Liver (tissue), 8 donors: ENCODE measurements at regions not wholly inside any gene's neighbourhood (a gene's known extent, or its start where the extent isn't known, plus 50 kb on each side); places are given as distances from the start of the nearest gene placed in this dataset.

Source experiments
- DNase-seq: peaks from one replicate; pipeline ENCODE4 v3.0.0-alpha.2; 2017; ENCODE audit warnings: low spot score
- H3K27ac ChIP-seq, 2 donors: one replicate each; pipeline ENCODE4 v1.7.0; 2013; ENCODE audit warnings: inconsistent platforms in 2 of 2, low read length in 2 of 2, control low read depth in 1 of 2, low read depth in 1 of 2, mild to moderate bottlenecking in 1 of 2
- H3K27me3 ChIP-seq, 4 donors: one replicate each; pipeline versions ENCODE4 v1.6.1 to v1.7.0; 2013; ENCODE audit warnings: low read length in 3 of 4, inconsistent platforms in 1 of 4, mild to moderate bottlenecking in 1 of 4, moderate library complexity in 1 of 4; ENCODE audit not compliant: control insufficient read depth in 4 of 4, insufficient read depth in 4 of 4
- H3K36me3 ChIP-seq, 4 donors: one replicate each; pipeline versions ENCODE4 v1.6.1 to v1.7.0; 2013; ENCODE audit warnings: low read length in 3 of 4, mild to moderate bottlenecking in 3 of 4, low read depth in 1 of 4, moderate library complexity in 1 of 4; ENCODE audit not compliant: control insufficient read depth in 4 of 4, insufficient read depth in 3 of 4
- H3K4me1 ChIP-seq, 4 donors: one replicate each; pipeline versions ENCODE4 v1.6.1 to v1.7.0; 2013; ENCODE audit warnings: low read length in 3 of 4, mild to moderate bottlenecking in 3 of 4, moderate library complexity in 1 of 4; ENCODE audit not compliant: control insufficient read depth in 4 of 4, insufficient read depth in 4 of 4
- H3K4me3 ChIP-seq, 3 donors: one replicate each; pipeline versions ENCODE4 v1.6.1 to v1.7.0; 2013; ENCODE audit warnings: low read length in 3 of 3, control low read depth in 1 of 3, low read depth in 1 of 3, mild to moderate bottlenecking in 1 of 3
- H3K9ac ChIP-seq, 2 donors: one replicate each; pipeline ENCODE4 v1.7.0; 2013; ENCODE audit warnings: low read length in 2 of 2, mild to moderate bottlenecking in 2 of 2, moderate library complexity in 2 of 2, control low read depth in 1 of 2, low read depth in 1 of 2
- H3K9me3 ChIP-seq, 4 donors: one replicate each; pipeline versions ENCODE4 v1.6.1 to v1.7.0; 2013; ENCODE audit warnings: low read length in 3 of 4; ENCODE audit not compliant: control insufficient read depth in 4 of 4
- EGR1 ChIP-seq, 2 donors: IDR thresholded peaks; 2 replicates each; pipeline ENCODE4 v1.6.1; 2016 to 2018; ENCODE audit warnings: antibody characterized with exemption in 2 of 2, low read depth in 2 of 2
- FOXA1 ChIP-seq: IDR thresholded peaks from 2 replicates; pipeline ENCODE4 v1.6.1; 2016; ENCODE audit warnings: antibody characterized with exemption
- FOXA2 ChIP-seq: IDR thresholded peaks from 2 replicates; pipeline ENCODE4 v1.6.1; 2016; ENCODE audit warnings: antibody characterized with exemption
- GABPA ChIP-seq, 2 donors: IDR thresholded peaks in 1 of 2; conservative IDR thresholded peaks in 1 of 2; 2 replicates each; pipeline ENCODE4 v1.6.1; 2016; ENCODE audit warnings: antibody characterized with exemption in 2 of 2, mild to moderate bottlenecking in 1 of 2, moderate library complexity in 1 of 2
- HNF4A ChIP-seq, 2 donors: conservative IDR thresholded peaks; 2 replicates each; pipeline ENCODE4 v1.6.1; 2016; ENCODE audit warnings: antibody characterized with exemption in 2 of 2, mild to moderate bottlenecking in 2 of 2
- HNF4G ChIP-seq: IDR thresholded peaks from 2 replicates; pipeline ENCODE4 v1.6.1; 2016; ENCODE audit warnings: antibody characterized with exemption
- JUND ChIP-seq, 2 donors: IDR thresholded peaks; 2 replicates each; pipeline ENCODE4 v1.6.1; 2016; ENCODE audit warnings: antibody characterized with exemption in 2 of 2
- NR2F2 ChIP-seq: IDR thresholded peaks from 2 replicates; pipeline ENCODE4 v1.6.1; 2016; ENCODE audit warnings: antibody characterized with exemption
- RAD21 ChIP-seq, 2 donors: IDR thresholded peaks; 2 replicates each; pipeline ENCODE4 v1.6.1; 2016; ENCODE audit warnings: antibody characterized with exemption in 2 of 2, mild to moderate bottlenecking in 2 of 2
- RXRA ChIP-seq, 2 donors: IDR thresholded peaks; 2 replicates each; pipeline ENCODE4 v1.6.1; 2017 to 2018; ENCODE audit warnings: antibody characterized with exemption in 2 of 2, mild to moderate bottlenecking in 1 of 2
- SP1 ChIP-seq: IDR thresholded peaks from 2 replicates; pipeline ENCODE4 v1.6.1; 2018; ENCODE audit warnings: antibody characterized with exemption, mild to moderate bottlenecking
- TAF1 ChIP-seq: conservative IDR thresholded peaks from 2 replicates; pipeline ENCODE4 v1.6.1; 2016; ENCODE audit warnings: antibody characterized with exemption, mild to moderate bottlenecking
- YY1 ChIP-seq: IDR thresholded peaks from 2 replicates; pipeline ENCODE4 v1.6.1; 2016; ENCODE audit warnings: antibody characterized with exemption, mild to moderate bottlenecking
- WGBS: extraction: QIAGEN DNeasy Blood & Tissue Kit; methylation state at CpG from one replicate; pipeline ENCODE4 v1.1.7; 2013; 5-methylcytosine and 5-hydroxymethylcytosine counted together
- TF ChIP-seq, protein P1 (sequence below): IDR thresholded peaks from 2 replicates; pipeline ENCODE4 v1.6.1; 2016; ENCODE audit warnings: antibody characterized with exemption
- TF ChIP-seq, protein P2 (sequence below): fragments of 150-350 bp; IDR thresholded peaks from 2 replicates; pipeline ENCODE4 v1.5.1; 2017; ENCODE audit warnings: improper control_type of control experiment, low read depth, low read length; ENCODE audit not compliant: missing input control
- TF ChIP-seq, protein P3 (sequence below): IDR thresholded peaks from 2 replicates; pipeline ENCODE4 v1.6.1; 2016; ENCODE audit warnings: antibody characterized with exemption, mild to moderate bottlenecking
- TF ChIP-seq, protein P4 (sequence below): IDR thresholded peaks from 2 replicates; pipeline ENCODE4 v1.6.1; 2016; ENCODE audit warnings: antibody characterized with exemption
- TF ChIP-seq, protein P5 (sequence below): IDR thresholded peaks from 2 replicates; pipeline ENCODE4 v1.6.1; 2016; ENCODE audit warnings: antibody characterized with exemption
- donor health status: healthy.
- donor health status: healthy.
- donor health status: healthy.
- donor health status: healthy.
- donor health status: healthy.

DNA sequence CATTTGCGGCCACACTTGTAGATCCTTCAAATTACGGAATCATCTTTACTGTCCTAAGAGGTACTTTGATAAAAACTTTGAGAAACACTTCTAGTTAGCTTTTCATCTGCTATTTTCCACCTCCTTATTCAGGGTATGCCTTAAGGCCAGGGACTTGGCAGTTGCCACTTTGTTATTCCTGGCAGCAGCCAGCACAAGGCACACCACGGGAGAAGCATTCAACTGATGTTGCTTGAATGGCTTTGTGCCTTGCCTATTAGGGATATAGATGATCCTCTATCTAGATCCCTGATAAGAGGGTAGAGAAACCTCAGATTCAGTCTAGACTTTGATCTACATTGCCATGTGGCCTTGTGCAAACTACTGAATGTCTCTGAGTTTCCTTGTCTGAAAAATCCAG is 70.3 kb upstream of the EPHA4 start:
- 89% methylated on average over 3 of the region's 3 CpGs for WGBS
- no peak for DNase-seq
- Histone ChIP-seq H3K4me3 (no peak overlapping the region), H3K4me1 (no peaks in the 10 kb centered on the region), H3K9me3 (peaks cover 0 to 3% (median 0%) of the 10 kb centered on the region in 4 donors), H3K27ac (no peak overlapping the region), H3K27me3 (peaks cover 0 to 4% (median 0%) of the 10 kb centered on the region in 4 donors), H3K9ac (no peak overlapping the region), H3K36me3 (no peaks in the 10 kb centered on the region)
- no peak for TF ChIP-seq FOXA1
- no peak for TF ChIP-seq FOXA2
- TF ChIP-seq, protein P1, sequence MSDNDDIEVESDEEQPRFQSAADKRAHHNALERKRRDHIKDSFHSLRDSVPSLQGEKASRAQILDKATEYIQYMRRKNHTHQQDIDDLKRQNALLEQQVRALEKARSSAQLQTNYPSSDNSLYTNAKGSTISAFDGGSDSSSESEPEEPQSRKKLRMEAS, result no peak
- no peak for TF ChIP-seq EGR1 (IDR thresholded peaks at IDR 0.05; ENCODE audit: low read depth in 2 of 2)
- no peak for TF ChIP-seq HNF4A (conservative IDR thresholded peaks at IDR 0.05)
- no peak for TF ChIP-seq HNF4G
- TF ChIP-seq NR2F2, result no peak
- no peak for TF ChIP-seq YY1
- TF ChIP-seq, protein P2, sequence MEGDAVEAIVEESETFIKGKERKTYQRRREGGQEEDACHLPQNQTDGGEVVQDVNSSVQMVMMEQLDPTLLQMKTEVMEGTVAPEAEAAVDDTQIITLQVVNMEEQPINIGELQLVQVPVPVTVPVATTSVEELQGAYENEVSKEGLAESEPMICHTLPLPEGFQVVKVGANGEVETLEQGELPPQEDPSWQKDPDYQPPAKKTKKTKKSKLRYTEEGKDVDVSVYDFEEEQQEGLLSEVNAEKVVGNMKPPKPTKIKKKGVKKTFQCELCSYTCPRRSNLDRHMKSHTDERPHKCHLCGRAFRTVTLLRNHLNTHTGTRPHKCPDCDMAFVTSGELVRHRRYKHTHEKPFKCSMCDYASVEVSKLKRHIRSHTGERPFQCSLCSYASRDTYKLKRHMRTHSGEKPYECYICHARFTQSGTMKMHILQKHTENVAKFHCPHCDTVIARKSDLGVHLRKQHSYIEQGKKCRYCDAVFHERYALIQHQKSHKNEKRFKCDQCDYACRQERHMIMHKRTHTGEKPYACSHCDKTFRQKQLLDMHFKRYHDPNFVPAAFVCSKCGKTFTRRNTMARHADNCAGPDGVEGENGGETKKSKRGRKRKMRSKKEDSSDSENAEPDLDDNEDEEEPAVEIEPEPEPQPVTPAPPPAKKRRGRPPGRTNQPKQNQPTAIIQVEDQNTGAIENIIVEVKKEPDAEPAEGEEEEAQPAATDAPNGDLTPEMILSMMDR, result no peak
- TF ChIP-seq JUND (IDR thresholded peaks at IDR 0.05), result no peak
- no peak for TF ChIP-seq SP1
- no peak for TF ChIP-seq TAF1
- TF ChIP-seq RXRA (IDR thresholded peaks at IDR 0.05), result no peak
- TF ChIP-seq GABPA (IDR thresholded peaks at IDR 0.05 in 1 of 2, conservative IDR thresholded peaks at IDR 0.05 in 1 of 2), result no peak
- TF ChIP-seq, protein P3, sequence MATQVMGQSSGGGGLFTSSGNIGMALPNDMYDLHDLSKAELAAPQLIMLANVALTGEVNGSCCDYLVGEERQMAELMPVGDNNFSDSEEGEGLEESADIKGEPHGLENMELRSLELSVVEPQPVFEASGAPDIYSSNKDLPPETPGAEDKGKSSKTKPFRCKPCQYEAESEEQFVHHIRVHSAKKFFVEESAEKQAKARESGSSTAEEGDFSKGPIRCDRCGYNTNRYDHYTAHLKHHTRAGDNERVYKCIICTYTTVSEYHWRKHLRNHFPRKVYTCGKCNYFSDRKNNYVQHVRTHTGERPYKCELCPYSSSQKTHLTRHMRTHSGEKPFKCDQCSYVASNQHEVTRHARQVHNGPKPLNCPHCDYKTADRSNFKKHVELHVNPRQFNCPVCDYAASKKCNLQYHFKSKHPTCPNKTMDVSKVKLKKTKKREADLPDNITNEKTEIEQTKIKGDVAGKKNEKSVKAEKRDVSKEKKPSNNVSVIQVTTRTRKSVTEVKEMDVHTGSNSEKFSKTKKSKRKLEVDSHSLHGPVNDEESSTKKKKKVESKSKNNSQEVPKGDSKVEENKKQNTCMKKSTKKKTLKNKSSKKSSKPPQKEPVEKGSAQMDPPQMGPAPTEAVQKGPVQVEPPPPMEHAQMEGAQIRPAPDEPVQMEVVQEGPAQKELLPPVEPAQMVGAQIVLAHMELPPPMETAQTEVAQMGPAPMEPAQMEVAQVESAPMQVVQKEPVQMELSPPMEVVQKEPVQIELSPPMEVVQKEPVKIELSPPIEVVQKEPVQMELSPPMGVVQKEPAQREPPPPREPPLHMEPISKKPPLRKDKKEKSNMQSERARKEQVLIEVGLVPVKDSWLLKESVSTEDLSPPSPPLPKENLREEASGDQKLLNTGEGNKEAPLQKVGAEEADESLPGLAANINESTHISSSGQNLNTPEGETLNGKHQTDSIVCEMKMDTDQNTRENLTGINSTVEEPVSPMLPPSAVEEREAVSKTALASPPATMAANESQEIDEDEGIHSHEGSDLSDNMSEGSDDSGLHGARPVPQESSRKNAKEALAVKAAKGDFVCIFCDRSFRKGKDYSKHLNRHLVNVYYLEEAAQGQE, result no peak
- no peak for TF ChIP-seq RAD21 (IDR thresholded peaks at IDR 0.05)

DNA sequence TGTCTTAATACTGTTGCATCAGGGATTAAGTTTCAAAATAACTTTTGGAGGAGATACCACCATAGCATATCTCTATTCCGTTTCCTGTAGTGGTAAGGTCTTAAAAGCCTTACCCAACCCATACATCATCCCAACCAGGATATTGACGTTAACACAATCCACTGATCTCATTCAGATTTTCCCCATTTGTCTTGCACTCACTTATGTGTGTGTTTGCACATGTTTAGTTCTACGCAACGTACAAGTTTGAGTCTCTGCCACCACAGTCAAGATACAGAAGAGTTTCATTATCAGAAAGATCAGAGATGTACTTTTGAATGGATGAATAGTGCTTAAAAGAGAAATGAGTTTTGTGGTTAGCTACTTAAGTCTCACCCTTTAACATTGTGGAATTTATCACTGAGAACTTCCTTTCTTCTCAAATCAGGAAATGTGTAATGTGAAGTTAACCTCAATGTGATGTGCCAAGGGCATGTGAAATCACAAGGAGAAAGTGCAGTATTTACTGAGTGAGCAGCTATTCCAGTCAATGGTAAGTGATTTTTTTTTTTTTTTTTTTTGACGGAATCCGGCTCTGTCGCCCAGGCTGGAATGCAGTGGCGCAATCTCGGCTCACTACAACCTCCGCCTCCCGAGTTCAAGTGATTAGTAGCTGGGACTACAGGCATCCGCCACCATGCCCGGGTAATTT is 69.2 kb upstream of the EPHA4 start:
- peaks cover 0 to 3% (median 0%) of the 10 kb centered on the region in 4 donors for H3K9me3 ChIP-seq
- H3K27me3 ChIP-seq, result peaks cover 0 to 4% (median 0%) of the 10 kb centered on the region in 4 donors
- H3K9ac ChIP-seq, result no peak overlapping the region
- TF ChIP-seq FOXA1, result no peak
- TF ChIP-seq SP1, result no peak
- no peak for TF ChIP-seq NR2F2
- TF ChIP-seq, protein P4, sequence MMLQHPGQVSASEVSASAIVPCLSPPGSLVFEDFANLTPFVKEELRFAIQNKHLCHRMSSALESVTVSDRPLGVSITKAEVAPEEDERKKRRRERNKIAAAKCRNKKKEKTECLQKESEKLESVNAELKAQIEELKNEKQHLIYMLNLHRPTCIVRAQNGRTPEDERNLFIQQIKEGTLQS, result no peak
- TF ChIP-seq, protein P1, result no peak
- no peak for TF ChIP-seq YY1
- no peak for TF ChIP-seq TAF1
- no peak for TF ChIP-seq EGR1 (IDR thresholded peaks at IDR 0.05; ENCODE audit: low read depth in 2 of 2)
- TF ChIP-seq, protein P3, result no peak
- TF ChIP-seq, protein P5, sequence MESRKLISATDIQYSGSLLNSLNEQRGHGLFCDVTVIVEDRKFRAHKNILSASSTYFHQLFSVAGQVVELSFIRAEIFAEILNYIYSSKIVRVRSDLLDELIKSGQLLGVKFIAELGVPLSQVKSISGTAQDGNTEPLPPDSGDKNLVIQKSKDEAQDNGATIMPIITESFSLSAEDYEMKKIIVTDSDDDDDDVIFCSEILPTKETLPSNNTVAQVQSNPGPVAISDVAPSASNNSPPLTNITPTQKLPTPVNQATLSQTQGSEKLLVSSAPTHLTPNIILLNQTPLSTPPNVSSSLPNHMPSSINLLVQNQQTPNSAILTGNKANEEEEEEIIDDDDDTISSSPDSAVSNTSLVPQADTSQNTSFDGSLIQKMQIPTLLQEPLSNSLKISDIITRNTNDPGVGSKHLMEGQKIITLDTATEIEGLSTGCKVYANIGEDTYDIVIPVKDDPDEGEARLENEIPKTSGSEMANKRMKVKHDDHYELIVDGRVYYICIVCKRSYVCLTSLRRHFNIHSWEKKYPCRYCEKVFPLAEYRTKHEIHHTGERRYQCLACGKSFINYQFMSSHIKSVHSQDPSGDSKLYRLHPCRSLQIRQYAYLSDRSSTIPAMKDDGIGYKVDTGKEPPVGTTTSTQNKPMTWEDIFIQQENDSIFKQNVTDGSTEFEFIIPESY, result no peak
- no peak for TF ChIP-seq RAD21 (IDR thresholded peaks at IDR 0.05)
- H3K36me3 ChIP-seq, result no peaks in the 10 kb centered on the region
- no peaks in the 10 kb centered on the region for H3K4me1 ChIP-seq
- no peak for DNase-seq
- H3K4me3 ChIP-seq, result no peak overlapping the region
- H3K27ac ChIP-seq, result no peak overlapping the region
- WGBS, result 76% methylated on average over 13 of the region's 13 CpGs
